ENCODE measurements at regions not wholly inside any gene's neighbourhood (a gene's known extent, or its start where the extent isn't known, plus 50 kb on each side); places are given as distances from the start of the nearest gene placed in this dataset.

DNA sequence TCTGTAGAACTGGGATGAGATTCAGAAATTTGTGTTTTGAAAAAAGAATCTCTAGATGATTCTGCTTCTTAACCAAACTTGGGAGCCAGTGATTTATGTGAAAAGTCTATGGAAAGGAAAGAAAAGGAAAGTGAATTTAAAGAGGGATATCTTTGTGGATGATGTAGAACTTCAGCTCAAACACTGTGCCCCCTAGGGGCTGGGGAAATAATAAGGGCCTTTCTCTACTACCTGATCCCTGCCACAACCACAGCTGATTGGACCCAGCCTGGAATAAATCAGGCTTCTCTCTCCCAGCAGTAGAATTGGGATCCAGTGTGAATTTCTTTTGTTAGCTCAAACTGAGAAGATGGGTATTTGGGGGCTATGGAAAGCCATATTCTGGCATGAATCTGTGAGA, 155.0 kb downstream of the PRELID2 start:
- TF ChIP-seq TAF1 (IDR thresholded peaks at IDR 0.05; ENCODE audit: borderline replicate concordance, insufficient read depth, low read length) (no peak), FOXP2 (optimal IDR thresholded peaks at IDR 0.05; ENCODE audit: borderline replicate concordance, extremely low read depth, extremely low read length, insufficient read depth) (no peak), POLR2AphosphoS5 (IDR thresholded peaks at IDR 0.05; ENCODE audit: low read depth, low read length) (no peak), SIN3A (IDR thresholded peaks at IDR 0.05; ENCODE audit: borderline replicate concordance, insufficient read depth, low read length) (no peak)
- TF ChIP-seq, protein P1, sequence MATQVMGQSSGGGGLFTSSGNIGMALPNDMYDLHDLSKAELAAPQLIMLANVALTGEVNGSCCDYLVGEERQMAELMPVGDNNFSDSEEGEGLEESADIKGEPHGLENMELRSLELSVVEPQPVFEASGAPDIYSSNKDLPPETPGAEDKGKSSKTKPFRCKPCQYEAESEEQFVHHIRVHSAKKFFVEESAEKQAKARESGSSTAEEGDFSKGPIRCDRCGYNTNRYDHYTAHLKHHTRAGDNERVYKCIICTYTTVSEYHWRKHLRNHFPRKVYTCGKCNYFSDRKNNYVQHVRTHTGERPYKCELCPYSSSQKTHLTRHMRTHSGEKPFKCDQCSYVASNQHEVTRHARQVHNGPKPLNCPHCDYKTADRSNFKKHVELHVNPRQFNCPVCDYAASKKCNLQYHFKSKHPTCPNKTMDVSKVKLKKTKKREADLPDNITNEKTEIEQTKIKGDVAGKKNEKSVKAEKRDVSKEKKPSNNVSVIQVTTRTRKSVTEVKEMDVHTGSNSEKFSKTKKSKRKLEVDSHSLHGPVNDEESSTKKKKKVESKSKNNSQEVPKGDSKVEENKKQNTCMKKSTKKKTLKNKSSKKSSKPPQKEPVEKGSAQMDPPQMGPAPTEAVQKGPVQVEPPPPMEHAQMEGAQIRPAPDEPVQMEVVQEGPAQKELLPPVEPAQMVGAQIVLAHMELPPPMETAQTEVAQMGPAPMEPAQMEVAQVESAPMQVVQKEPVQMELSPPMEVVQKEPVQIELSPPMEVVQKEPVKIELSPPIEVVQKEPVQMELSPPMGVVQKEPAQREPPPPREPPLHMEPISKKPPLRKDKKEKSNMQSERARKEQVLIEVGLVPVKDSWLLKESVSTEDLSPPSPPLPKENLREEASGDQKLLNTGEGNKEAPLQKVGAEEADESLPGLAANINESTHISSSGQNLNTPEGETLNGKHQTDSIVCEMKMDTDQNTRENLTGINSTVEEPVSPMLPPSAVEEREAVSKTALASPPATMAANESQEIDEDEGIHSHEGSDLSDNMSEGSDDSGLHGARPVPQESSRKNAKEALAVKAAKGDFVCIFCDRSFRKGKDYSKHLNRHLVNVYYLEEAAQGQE (IDR thresholded peaks at IDR 0.05; ENCODE audit: insufficient read depth in 1 of 2, low read depth in 2 of 2, low read length in 2 of 2) = no peak

DNA sequence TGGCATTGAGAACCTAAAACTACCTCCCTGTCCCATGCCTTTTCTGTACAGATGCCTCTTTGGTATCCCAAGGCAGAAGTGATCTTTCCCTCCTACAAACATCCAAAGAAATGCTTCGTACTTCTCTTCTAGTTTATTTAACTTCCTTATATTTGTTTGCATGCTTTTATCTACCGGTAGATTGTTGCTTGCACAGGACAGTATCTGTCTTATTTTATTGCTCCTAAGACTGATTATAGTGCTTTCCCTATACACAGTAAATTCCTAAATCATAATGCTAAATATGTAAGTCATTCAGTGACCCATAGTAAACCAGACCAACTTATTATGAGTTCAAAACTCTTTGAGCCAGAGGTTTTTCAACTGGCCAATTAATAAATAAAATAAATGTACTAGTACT, 156.9 kb downstream of the PRELID2 start:
- TF ChIP-seq SIN3A (IDR thresholded peaks at IDR 0.05; ENCODE audit: borderline replicate concordance, insufficient read depth, low read length) (no peak), POLR2AphosphoS5 (IDR thresholded peaks at IDR 0.05; ENCODE audit: low read depth, low read length) (no peak), FOXP2 (optimal IDR thresholded peaks at IDR 0.05; ENCODE audit: borderline replicate concordance, extremely low read depth, extremely low read length, insufficient read depth) (no peak), TAF1 (IDR thresholded peaks at IDR 0.05; ENCODE audit: borderline replicate concordance, insufficient read depth, low read length) (no peak)
- TF ChIP-seq, protein P1 (IDR thresholded peaks at IDR 0.05; ENCODE audit: insufficient read depth in 1 of 2, low read depth in 2 of 2, low read length in 2 of 2) = no peak

DNA sequence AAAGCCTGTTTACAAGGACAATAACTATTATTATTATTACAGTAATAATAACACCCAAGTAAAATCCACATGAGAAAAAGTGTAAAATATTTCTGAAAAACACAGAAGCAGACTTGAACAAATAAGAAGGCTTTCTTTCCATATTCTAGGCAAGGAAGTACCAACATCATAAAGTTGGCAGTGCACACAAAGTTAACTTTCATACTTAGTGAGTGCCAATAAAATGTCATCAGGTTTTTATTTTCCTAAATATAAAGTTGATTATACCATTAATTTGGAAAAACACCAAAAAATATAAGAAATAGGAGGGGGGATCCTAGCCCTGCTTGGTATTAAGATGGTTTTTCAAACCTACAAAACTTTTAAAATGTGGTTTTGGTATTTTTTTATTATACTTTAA, 161.4 kb downstream of the PRELID2 start:
- TF ChIP-seq, protein P1 (IDR thresholded peaks at IDR 0.05; ENCODE audit: insufficient read depth in 1 of 2, low read depth in 2 of 2, low read length in 2 of 2) = no peak
- TF ChIP-seq FOXP2 (optimal IDR thresholded peaks at IDR 0.05; ENCODE audit: borderline replicate concordance, extremely low read depth, extremely low read length, insufficient read depth) (no peak), TAF1 (IDR thresholded peaks at IDR 0.05; ENCODE audit: borderline replicate concordance, insufficient read depth, low read length) (no peak), POLR2AphosphoS5 (IDR thresholded peaks at IDR 0.05; ENCODE audit: low read depth, low read length) (no peak), SIN3A (IDR thresholded peaks at IDR 0.05; ENCODE audit: borderline replicate concordance, insufficient read depth, low read length) (no peak)

DNA sequence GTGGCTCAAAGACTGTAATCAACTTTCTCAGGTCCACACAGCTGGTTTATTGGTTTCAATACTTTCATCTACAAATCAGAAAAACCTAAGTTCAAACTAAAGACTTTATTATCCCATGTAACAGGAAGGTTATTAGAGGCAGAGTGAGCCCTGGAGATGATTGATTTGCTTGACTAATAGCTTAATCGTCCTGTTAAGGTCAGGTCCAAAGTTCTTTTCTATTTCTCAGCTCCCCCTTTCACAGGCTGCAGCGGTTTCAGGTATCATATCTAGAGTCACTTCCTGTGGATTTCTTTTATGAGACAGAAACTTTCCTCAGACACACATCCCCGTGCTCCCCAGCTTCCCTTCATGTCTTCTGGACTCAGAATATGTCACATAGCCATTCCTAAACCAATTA, 166.4 kb downstream of the PRELID2 start:
- TF ChIP-seq POLR2AphosphoS5 (IDR thresholded peaks at IDR 0.05; ENCODE audit: low read depth, low read length) (no peak), SIN3A (IDR thresholded peaks at IDR 0.05; ENCODE audit: borderline replicate concordance, insufficient read depth, low read length) (no peak), FOXP2 (optimal IDR thresholded peaks at IDR 0.05; ENCODE audit: borderline replicate concordance, extremely low read depth, extremely low read length, insufficient read depth) (no peak), TAF1 (IDR thresholded peaks at IDR 0.05; ENCODE audit: borderline replicate concordance, insufficient read depth, low read length) (no peak)
- TF ChIP-seq, protein P1 (IDR thresholded peaks at IDR 0.05; ENCODE audit: insufficient read depth in 1 of 2, low read depth in 2 of 2, low read length in 2 of 2) = no peak

DNA sequence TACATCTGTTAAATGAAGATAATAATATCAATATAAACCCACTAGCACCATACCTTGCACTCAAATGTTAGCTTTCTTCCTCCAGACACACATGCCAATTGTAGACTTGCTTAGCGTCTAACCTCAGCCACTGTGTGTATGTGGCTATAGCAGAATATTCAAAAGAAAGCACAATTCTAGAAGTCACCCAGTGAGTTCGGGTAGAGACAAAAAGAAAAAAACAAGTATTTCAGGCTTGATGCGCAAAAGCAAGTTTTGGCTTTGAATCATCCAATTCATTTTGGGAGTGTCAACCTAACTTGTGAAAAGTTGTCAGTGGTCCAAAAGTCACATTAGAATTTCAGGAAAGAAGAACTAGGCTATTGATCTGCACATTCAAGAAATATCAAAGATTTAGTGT, 167.4 kb downstream of the PRELID2 start:
- TF ChIP-seq, protein P1 (IDR thresholded peaks at IDR 0.05; ENCODE audit: insufficient read depth in 1 of 2, low read depth in 2 of 2, low read length in 2 of 2) = no peak
- TF ChIP-seq POLR2AphosphoS5 (IDR thresholded peaks at IDR 0.05; ENCODE audit: low read depth, low read length) (no peak), SIN3A (IDR thresholded peaks at IDR 0.05; ENCODE audit: borderline replicate concordance, insufficient read depth, low read length) (no peak), TAF1 (IDR thresholded peaks at IDR 0.05; ENCODE audit: borderline replicate concordance, insufficient read depth, low read length) (no peak), FOXP2 (optimal IDR thresholded peaks at IDR 0.05; ENCODE audit: borderline replicate concordance, extremely low read depth, extremely low read length, insufficient read depth) (no peak)
